Skeletal muscle tissue (tissue), 3 donors: ENCODE measurements at regions not wholly inside any gene's neighbourhood (a gene's known extent, or its start where the extent isn't known, plus 50 kb on each side); places are given as distances from the start of the nearest gene placed in this dataset.

Source experiments
- H3K27ac ChIP-seq: one replicate; pipeline ENCODE4 v1.7.0; 2013; ENCODE audit warnings: mild to moderate bottlenecking, low read depth, low read length, inconsistent platforms
- H3K27me3 ChIP-seq, 3 donors: one replicate each; pipeline ENCODE4 v1.7.0; 2013; ENCODE audit warnings: low read length in 3 of 3; ENCODE audit not compliant: control insufficient read depth in 3 of 3, insufficient read depth in 3 of 3
- H3K36me3 ChIP-seq, 3 donors: one replicate each; pipeline ENCODE4 v1.7.0; 2013; ENCODE audit warnings: low read length in 3 of 3; ENCODE audit not compliant: control insufficient read depth in 3 of 3, insufficient read depth in 3 of 3
- H3K4me1 ChIP-seq, 3 donors: one replicate each; pipeline ENCODE4 v1.7.0; 2013; ENCODE audit warnings: low read length in 3 of 3, mild to moderate bottlenecking in 3 of 3; ENCODE audit not compliant: control insufficient read depth in 3 of 3, insufficient read depth in 3 of 3
- H3K4me3 ChIP-seq, 3 donors: one replicate each; pipeline ENCODE4 v1.7.0; 2013; ENCODE audit warnings: low read length in 3 of 3
- H3K9ac ChIP-seq, 3 donors: one replicate each; pipeline ENCODE4 v1.7.0; 2013; ENCODE audit warnings: low read length in 3 of 3, mild to moderate bottlenecking in 3 of 3, moderate library complexity in 2 of 3, low read depth in 1 of 3
- H3K9me3 ChIP-seq, 3 donors: one replicate each; pipeline ENCODE4 v1.7.0; 2013; ENCODE audit warnings: low read length in 3 of 3; ENCODE audit not compliant: control insufficient read depth in 3 of 3
- donor health status: Osteomylitis.

DNA sequence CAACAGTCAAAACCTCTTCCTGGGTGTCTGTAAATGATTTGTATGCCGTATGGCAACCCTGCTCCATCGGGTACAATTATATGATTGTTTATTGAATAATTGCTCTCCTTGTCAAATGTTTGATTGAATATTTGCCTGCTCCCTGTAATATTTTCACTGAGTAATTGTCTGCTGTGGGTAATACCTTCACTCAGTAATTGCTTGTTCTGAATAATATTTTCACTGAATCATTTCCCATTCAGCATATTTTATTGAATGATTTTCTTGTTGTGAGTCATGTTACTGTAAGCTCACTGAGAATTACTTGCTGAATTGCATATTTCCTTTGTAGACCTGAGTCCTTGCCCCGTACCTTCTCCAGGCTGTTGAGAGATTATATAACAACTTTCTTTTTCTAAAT is 535.2 kb downstream of the METTL4 start:
- Histone ChIP-seq H3K4me1 (no peaks in the 10 kb centered on the region), H3K27me3 (no peaks in the 10 kb centered on the region), H3K27ac (no peak overlapping the region), H3K36me3 (no peaks in the 10 kb centered on the region), H3K9ac (no peak overlapping the region), H3K9me3 (no peaks in the 10 kb centered on the region), H3K4me3 (no peak overlapping the region)

DNA sequence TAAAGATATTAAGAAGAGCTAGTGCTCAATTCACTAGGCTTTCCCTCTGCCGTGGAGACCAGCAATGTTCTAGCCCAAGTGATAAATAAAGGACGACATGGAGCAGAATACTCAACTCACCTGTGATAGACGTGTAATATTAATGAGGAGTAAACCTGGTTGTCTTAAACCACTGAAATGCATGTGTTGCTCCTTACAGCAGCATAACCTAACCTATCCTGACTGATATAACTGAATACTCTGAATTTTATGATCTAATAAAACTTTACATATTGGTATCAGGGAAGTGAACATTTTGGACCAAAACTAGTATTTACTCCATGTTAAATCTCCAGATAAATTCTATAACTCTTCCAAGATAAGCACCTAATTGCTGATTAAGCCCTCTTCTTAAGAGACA is 531.0 kb downstream of the METTL4 start:
- H3K9ac ChIP-seq, result no peak overlapping the region
- no peaks in the 10 kb centered on the region for H3K4me1 ChIP-seq
- H3K36me3 ChIP-seq, result no peaks in the 10 kb centered on the region
- no peak overlapping the region for H3K27ac ChIP-seq
- no peaks in the 10 kb centered on the region for H3K27me3 ChIP-seq
- no peaks in the 10 kb centered on the region for H3K9me3 ChIP-seq
- H3K4me3 ChIP-seq, result no peak overlapping the region

DNA sequence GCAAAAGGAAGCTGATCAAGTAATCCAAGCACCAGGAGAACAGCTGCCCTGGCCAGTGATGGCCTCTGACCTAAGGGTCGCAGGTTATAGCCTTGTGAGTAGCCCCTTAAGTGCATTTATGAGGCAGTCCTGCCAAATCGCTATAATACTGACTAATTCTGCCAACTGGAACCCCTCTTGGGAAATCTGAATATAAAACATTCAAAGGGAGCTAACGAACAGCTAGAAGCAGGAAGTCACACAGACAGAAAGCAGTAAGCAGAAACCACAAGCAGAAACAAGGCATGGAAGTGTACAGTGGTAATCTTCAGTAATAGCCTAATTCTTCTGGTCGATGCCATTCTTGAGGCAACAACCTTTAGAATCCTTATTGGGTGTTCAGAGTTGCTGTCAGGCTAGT is 521.3 kb downstream of the METTL4 start:
- H3K4me3 ChIP-seq, result no peak overlapping the region
- H3K4me1 ChIP-seq, result no peaks in the 10 kb centered on the region
- no peak overlapping the region for H3K27ac ChIP-seq
- peaks cover 0 to 2% (median 0%) of the 10 kb centered on the region in 3 donors for H3K9me3 ChIP-seq
- no peaks in the 10 kb centered on the region for H3K36me3 ChIP-seq
- no peaks in the 10 kb centered on the region for H3K27me3 ChIP-seq
- H3K9ac ChIP-seq, result no peak overlapping the region

DNA sequence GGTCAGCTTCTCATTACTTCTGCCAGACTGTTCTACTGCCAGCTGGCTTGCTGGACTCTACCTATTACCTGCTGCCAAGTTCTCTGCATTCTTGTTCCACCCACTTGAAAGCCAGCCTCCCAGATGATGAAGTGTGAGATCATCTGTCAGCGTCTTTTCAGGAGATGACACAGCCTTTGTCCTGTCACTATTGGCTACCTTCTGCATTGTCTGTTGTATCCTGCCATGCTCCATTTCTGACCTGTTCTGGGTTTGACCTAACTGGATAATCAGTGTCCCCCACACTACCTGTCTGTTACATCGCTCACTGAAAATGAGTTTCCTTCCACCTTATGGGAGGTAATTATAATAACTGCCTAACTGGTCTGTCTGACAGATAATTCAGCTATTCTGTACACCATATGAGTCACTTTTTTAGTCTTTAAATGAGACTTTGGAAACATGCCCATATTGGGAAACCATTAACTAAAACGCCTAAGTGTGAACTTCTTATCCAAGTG is 520.6 kb downstream of the METTL4 start:
- Histone ChIP-seq H3K9me3 (no peaks in the 10 kb centered on the region), H3K27me3 (no peaks in the 10 kb centered on the region), H3K27ac (no peak overlapping the region), H3K36me3 (no peaks in the 10 kb centered on the region), H3K4me1 (no peaks in the 10 kb centered on the region), H3K4me3 (no peak overlapping the region), H3K9ac (no peak overlapping the region)

DNA sequence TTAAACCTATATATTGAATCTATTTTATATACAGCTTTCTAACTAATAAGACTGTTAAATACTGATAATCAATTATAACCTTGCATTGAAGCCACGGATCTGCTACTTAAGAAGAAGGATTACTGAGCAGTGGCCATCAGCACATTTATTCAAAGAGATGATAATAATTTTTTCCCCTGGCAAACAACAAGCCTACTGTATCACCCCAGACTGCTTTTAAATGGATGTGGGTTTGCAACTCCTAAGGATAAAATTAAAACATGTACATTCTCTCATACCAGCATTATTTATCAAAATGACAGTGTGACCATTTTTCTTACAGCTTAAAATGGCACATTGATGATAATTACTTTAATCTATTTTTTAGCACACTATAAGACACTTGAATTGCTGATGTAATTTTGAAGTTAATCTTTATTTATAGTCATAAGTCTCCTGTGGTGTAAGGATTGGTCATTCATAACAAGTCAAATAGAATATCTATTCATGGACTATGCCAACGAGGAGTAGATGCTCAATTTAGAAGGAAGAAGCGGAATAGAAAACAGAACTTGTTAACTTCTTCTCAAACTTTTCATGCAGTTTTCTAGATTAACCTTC is 517.7 kb downstream of the METTL4 start:
- Histone ChIP-seq H3K4me1 (no peaks in the 10 kb centered on the region), H3K27ac (no peak overlapping the region), H3K36me3 (no peaks in the 10 kb centered on the region), H3K27me3 (no peaks in the 10 kb centered on the region), H3K9me3 (no peaks in the 10 kb centered on the region), H3K9ac (no peak overlapping the region), H3K4me3 (no peak overlapping the region)

DNA sequence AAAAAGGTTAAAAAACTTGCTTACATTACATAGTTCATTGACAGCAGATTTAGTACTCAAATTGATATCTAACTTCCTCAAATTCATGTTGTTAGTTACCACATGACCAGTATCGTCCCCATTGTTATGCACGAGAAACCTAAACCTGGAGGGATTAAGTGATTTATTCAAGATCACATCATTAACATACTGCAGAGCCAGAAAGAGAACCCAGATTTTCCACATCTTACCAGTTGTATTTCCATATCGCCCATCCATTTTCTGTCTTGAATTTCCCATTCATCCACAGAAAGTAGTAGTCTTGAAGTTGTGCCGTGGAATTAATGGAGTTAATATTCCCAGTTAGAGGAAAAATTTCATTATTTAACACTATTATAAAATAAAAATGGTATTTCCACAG is 512.0 kb downstream of the METTL4 start:
- peaks cover 4 to 5% (median 4%) of the 10 kb centered on the region in 3 donors for H3K9me3 ChIP-seq
- no peak overlapping the region for H3K4me3 ChIP-seq
- no peak overlapping the region for H3K27ac ChIP-seq
- no peaks in the 10 kb centered on the region for H3K4me1 ChIP-seq
- no peaks in the 10 kb centered on the region for H3K36me3 ChIP-seq
- no peaks in the 10 kb centered on the region for H3K27me3 ChIP-seq
- no peak overlapping the region for H3K9ac ChIP-seq

DNA sequence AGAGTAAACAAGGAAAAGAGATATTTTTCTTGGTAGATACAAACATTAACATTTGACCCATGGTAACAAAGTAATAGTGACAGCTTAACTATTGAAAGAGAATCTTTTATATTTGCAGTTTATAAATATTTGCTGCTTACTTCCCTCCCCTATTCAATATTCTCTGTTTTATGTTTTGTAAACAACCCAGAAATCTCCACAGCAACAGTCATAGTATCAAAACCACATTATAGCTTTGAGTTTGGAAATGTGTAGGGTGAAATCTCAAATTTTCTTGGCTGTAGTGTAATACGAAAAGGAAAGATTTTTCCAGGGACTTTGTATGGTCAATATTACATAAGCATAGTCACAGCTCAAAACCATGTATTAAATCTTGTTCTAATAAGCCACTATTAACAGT is 511.2 kb downstream of the METTL4 start:
- Histone ChIP-seq H3K4me3 (no peak overlapping the region), H3K9ac (no peak overlapping the region), H3K27me3 (no peaks in the 10 kb centered on the region), H3K27ac (no peak overlapping the region), H3K9me3 (peaks cover 4 to 5% (median 4%) of the 10 kb centered on the region in 3 donors), H3K4me1 (no peaks in the 10 kb centered on the region), H3K36me3 (no peaks in the 10 kb centered on the region)

DNA sequence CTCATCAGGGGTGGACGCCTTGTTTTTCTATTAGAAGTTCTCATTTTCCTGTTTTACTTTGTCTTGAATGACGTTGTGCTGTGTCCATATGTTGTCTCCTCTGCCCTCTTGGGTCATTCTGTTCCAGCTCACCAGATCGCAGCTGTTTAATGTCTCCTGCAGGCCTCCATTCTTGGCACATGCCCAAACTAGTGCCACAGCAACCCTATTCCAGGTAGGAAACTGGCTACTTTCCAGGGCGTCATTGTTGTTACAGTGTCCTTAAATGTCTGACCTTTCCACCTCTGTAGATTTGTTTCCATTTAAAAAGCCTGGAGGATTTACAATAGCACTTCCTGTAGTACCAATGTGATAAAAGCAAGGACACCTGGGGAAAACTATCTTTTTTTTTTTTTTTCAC is 500.7 kb downstream of the METTL4 start:
- no peaks in the 10 kb centered on the region for H3K27me3 ChIP-seq
- no peak overlapping the region for H3K9ac ChIP-seq
- no peaks in the 10 kb centered on the region for H3K36me3 ChIP-seq
- H3K4me3 ChIP-seq, result no peak overlapping the region
- no peaks in the 10 kb centered on the region for H3K9me3 ChIP-seq
- H3K4me1 ChIP-seq, result no peaks in the 10 kb centered on the region
- H3K27ac ChIP-seq, result no peak overlapping the region

DNA sequence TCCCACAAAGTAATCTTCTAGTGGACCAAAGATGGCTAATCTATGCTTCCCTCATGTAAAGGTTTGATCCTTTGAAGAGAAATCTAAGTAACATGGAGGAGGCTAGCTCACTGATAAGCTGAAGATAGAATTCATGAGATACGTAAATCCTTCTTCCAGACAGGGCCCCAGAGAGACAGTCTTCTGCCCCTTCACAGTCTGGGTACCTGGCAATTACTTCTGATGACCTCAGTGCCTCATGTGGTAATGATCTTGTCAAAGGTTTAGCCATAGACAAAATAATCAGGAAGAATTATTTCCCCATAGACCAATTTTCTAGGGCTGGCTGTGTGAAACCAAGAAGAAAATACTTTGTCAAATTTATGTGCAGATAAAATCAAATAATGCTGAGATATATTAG is 495.8 kb downstream of the METTL4 start:
- Histone ChIP-seq H3K36me3 (no peaks in the 10 kb centered on the region), H3K9me3 (no peaks in the 10 kb centered on the region), H3K27ac (no peak overlapping the region), H3K4me1 (no peaks in the 10 kb centered on the region), H3K27me3 (no peaks in the 10 kb centered on the region), H3K4me3 (no peak overlapping the region), H3K9ac (no peak overlapping the region)

DNA sequence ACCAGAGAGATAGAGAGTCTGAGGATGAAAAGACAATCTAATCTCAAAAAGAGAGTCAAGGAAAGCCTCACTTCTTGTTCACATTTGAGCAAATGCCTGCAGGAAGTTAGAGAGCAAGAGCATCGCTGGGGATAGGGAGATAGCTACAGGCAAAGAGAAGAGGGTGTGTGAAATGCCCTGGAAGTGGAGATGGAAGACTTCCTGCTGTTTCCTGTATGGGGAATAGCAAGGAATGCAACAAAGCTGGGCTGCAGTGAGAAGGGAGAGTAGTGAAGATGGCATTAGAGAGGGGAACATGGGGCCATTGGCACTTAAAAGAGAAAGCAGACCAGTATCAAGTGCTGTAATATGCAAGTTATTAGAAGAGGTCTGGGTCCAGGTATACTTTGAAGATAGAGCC is 488.6 kb downstream of the METTL4 start:
- no peaks in the 10 kb centered on the region for H3K9me3 ChIP-seq
- no peak overlapping the region for H3K9ac ChIP-seq

More for the DNA sequence above, 488.6 kb downstream of the METTL4 start:
- H3K27me3 ChIP-seq, result no peaks in the 10 kb centered on the region
- H3K4me3 ChIP-seq, result no peak overlapping the region
- H3K4me1 ChIP-seq, result no peaks in the 10 kb centered on the region
- H3K27ac ChIP-seq, result no peak overlapping the region
- H3K36me3 ChIP-seq, result no peaks in the 10 kb centered on the region
